NOMO-1 treated with dmso at 0.1 percent for 144 hours (cell line): ENCODE measurements at regions not wholly inside any gene's neighbourhood (a gene's known extent, or its start where the extent isn't known, plus 50 kb on each side); places are given as distances from the start of the nearest gene placed in this dataset.
"Not testable (repeated sequence)": the region's sequence is repeated elsewhere in the genome, so short reads cannot be mapped to it uniquely, and the experiment has no call there.

ENCODE experiments used
- DNase-seq: peaks from one replicate; lab custom pipeline; 2025; ENCODE audit not compliant: unreplicated experiment; lab: John Stamatoyannopoulos, UW

GRCh38 chr14:55845963-55846825 lies 266.2 kb downstream of the KTN1 start:
- no peak for DNase-seq

GRCh38 chr14:55846826-55847446 lies 266.9 kb downstream of the KTN1 start:
- DNase-seq = no peak

GRCh38 chr14:55847766-55848165 lies 267.8 kb downstream of the KTN1 start:
- DNase-seq = no peak

- no peak for DNase-seq
These were observed 269.0 kb downstream of the KTN1 start for GRCh38 chr14:55848964-55849363.

GRCh38 chr14:55849833-55850232 lies 268.4 kb upstream of the PELI2 start:
- DNase-seq = no peak

- no peak for DNase-seq
These were observed 267.4 kb upstream of the PELI2 start for GRCh38 chr14:55850825-55851241.

- no peak for DNase-seq
These were observed 266.9 kb upstream of the PELI2 start for GRCh38 chr14:55851301-55851700.

- no peak for DNase-seq
These were observed 266.2 kb upstream of the PELI2 start for GRCh38 chr14:55851961-55852360.

- DNase-seq = no peak
These were observed 262.5 kb upstream of the PELI2 start for GRCh38 chr14:55855751-55856150.

- no peak for DNase-seq
These were observed 259.6 kb upstream of the PELI2 start for GRCh38 chr14:55858604-55859003.

GRCh38 chr14:55861561-55861960 lies 256.6 kb upstream of the PELI2 start:
- not testable (repeated sequence) for DNase-seq

GRCh38 chr14:55864890-55865655 lies 253.1 kb upstream of the PELI2 start:
- no peak for DNase-seq

GRCh38 chr14:55867311-55867710 lies 250.9 kb upstream of the PELI2 start:
- DNase-seq = no peak

GRCh38 chr14:55867719-55868118 lies 250.5 kb upstream of the PELI2 start:
- DNase-seq = no peak

GRCh38 chr14:55869397-55870049 lies 248.7 kb upstream of the PELI2 start:
- no peak for DNase-seq

GRCh38 chr14:55873169-55873568 lies 245.0 kb upstream of the PELI2 start:
- no peak for DNase-seq

GRCh38 chr14:55874785-55875184 lies 243.4 kb upstream of the PELI2 start:
- DNase-seq = no peak

GRCh38 chr14:55877942-55878341 lies 240.3 kb upstream of the PELI2 start:
- no peak for DNase-seq

- DNase-seq = no peak
These were observed 236.5 kb upstream of the PELI2 start for GRCh38 chr14:55881577-55882241.

GRCh38 chr14:55884819-55885218 lies 233.4 kb upstream of the PELI2 start:
- no peak for DNase-seq

GRCh38 chr14:55889124-55889523 lies 229.1 kb upstream of the PELI2 start:
- DNase-seq = no peak
